ENCODE measurements at regions not wholly inside any gene's neighbourhood (a gene's known extent, or its start where the extent isn't known, plus 50 kb on each side); places are given as distances from the start of the nearest gene placed in this dataset.

DNA sequence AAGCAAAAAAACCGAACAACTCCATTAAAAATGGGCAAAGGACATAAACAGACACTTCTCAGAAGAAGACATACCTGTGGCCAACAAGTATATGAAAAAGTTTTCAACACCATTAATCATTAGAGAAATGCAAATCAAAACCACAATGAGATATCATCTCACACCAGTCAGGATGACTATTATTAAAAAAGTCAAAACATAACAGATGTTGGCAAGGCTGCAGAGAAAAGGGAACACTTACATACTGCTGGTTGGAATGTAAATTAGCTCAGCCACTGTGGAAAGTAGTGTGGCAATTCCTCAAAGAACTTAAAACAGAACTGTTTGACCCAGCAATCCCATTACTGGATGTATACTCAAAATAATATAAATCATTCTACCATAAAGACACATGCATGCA is 436.3 kb downstream of the KLHL13 start:
- Histone ChIP-seq H3K9me3 (ENCODE audit: insufficient read depth, low read depth, low read length) (no peaks in the 10 kb centered on the region), H3K27ac (ENCODE audit: low read depth, low read length) (no peak overlapping the region), H3K4me3 (ENCODE audit: insufficient read depth, low read depth, low read length) (no peak overlapping the region), H3K4me2 (ENCODE audit: low read length) (no peak overlapping the region), H3K4me1 (ENCODE audit: insufficient read depth, low read length) (no peaks in the 10 kb centered on the region), H3K36me3 (ENCODE audit: insufficient read depth, low read length) (no peaks in the 10 kb centered on the region), H3K79me2 (ENCODE audit: insufficient read depth, low read length) (no peaks in the 10 kb centered on the region), H4K20me1 (ENCODE audit: insufficient read depth, low read length) (no peaks in the 10 kb centered on the region), H3K27me3 (ENCODE audit: insufficient read depth, low read length) (no peaks in the 10 kb centered on the region), H2AFZ (ENCODE audit: low read depth, low read length) (no peak overlapping the region), H3K9ac (ENCODE audit: low read length) (no peak overlapping the region)
- Mint-ChIP-seq H3K27ac (ENCODE audit: unreplicated experiment) (no peak overlapping the region), H3K36me3 (ENCODE audit: low read depth, unreplicated experiment) (no peaks in the 10 kb centered on the region), H3K27me3 (ENCODE audit: low read depth, unreplicated experiment) (no peaks in the 10 kb centered on the region), H3K9me3 (ENCODE audit: unreplicated experiment) (peaks cover 2% of the 10 kb centered on the region), H3K4me1 (ENCODE audit: low read depth, unreplicated experiment) (no peaks in the 10 kb centered on the region), H3K4me3 (ENCODE audit: unreplicated experiment) (no peak overlapping the region)
- FAIRE-seq (no peak), DNase-seq (ENCODE audit: low read depth) (no peak)
- no peak for TF ChIP-seq CTCF (IDR thresholded peaks at IDR 0.05; ENCODE audit: insufficient read depth, low read depth, low read length)
- TF ChIP-seq EZH2 (IDR thresholded peaks at IDR 0.05; ENCODE audit: insufficient read depth, low read length) = no peak

DNA sequence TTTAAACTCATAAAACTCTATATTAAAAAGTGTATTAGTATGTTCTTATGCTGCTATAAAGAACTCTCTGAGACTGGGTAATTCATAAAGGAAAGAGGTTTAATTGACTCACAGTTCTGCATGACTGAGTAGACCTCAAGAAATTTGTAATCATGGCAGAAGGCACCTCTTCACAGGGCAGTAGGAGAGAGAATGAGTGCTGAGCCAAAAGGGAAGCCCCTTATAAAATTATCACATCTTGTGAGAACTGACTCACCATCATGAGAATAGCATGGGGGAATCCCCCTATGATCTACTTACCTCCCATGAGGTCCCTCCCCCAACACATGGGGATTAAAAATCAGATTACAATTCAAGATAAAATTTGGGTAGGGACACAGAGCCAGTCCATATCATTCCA is 463.2 kb downstream of the KLHL13 start:
- Histone ChIP-seq H3K4me3 (ENCODE audit: insufficient read depth, low read depth, low read length) (no peak overlapping the region), H2AFZ (ENCODE audit: low read depth, low read length) (no peak overlapping the region), H4K20me1 (ENCODE audit: insufficient read depth, low read length) (no peaks in the 10 kb centered on the region), H3K9me3 (ENCODE audit: insufficient read depth, low read depth, low read length) (no peaks in the 10 kb centered on the region), H3K27me3 (ENCODE audit: insufficient read depth, low read length) (no peaks in the 10 kb centered on the region), H3K4me1 (ENCODE audit: insufficient read depth, low read length) (no peaks in the 10 kb centered on the region), H3K9ac (ENCODE audit: low read length) (no peak overlapping the region), H3K4me2 (ENCODE audit: low read length) (no peak overlapping the region), H3K36me3 (ENCODE audit: insufficient read depth, low read length) (no peaks in the 10 kb centered on the region), H3K79me2 (ENCODE audit: insufficient read depth, low read length) (no peaks in the 10 kb centered on the region), H3K27ac (ENCODE audit: low read depth, low read length) (no peak overlapping the region)
- TF ChIP-seq EZH2 (IDR thresholded peaks at IDR 0.05; ENCODE audit: insufficient read depth, low read length) = no peak
- TF ChIP-seq CTCF (IDR thresholded peaks at IDR 0.05; ENCODE audit: insufficient read depth, low read depth, low read length) = no peak
- Mint-ChIP-seq H3K36me3 (ENCODE audit: low read depth, unreplicated experiment) (no peaks in the 10 kb centered on the region), H3K4me3 (ENCODE audit: unreplicated experiment) (no peak overlapping the region), H3K27ac (ENCODE audit: unreplicated experiment) (no peak overlapping the region), H3K9me3 (ENCODE audit: unreplicated experiment) (no peaks in the 10 kb centered on the region), H3K27me3 (ENCODE audit: low read depth, unreplicated experiment) (no peaks in the 10 kb centered on the region), H3K4me1 (ENCODE audit: low read depth, unreplicated experiment) (no peaks in the 10 kb centered on the region)
- FAIRE-seq (no peak), DNase-seq (ENCODE audit: low read depth) (no peak)

GRCh38 chrX:117645639-117646038 is 471.0 kb downstream of the KLHL13 start:
- no peaks in the 10 kb centered on the region for H3K9me3 ChIP-seq (ENCODE audit: insufficient read depth, low read depth, low read length)
- no peaks in the 10 kb centered on the region for H4K20me1 ChIP-seq (ENCODE audit: insufficient read depth, low read length)
- no peaks in the 10 kb centered on the region for H3K27me3 ChIP-seq (ENCODE audit: insufficient read depth, low read length)
- Mint-ChIP-seq H3K27me3 (ENCODE audit: low read depth, unreplicated experiment) (no peaks in the 10 kb centered on the region), H3K4me3 (ENCODE audit: unreplicated experiment) (no peak overlapping the region), H3K36me3 (ENCODE audit: low read depth, unreplicated experiment) (no peaks in the 10 kb centered on the region), H3K4me1 (ENCODE audit: low read depth, unreplicated experiment) (peaks cover 1% of the 10 kb centered on the region), H3K27ac (ENCODE audit: unreplicated experiment) (no peak overlapping the region), H3K9me3 (ENCODE audit: unreplicated experiment) (no peaks in the 10 kb centered on the region)
- H3K4me2 ChIP-seq (ENCODE audit: low read length) = no peak overlapping the region
- TF ChIP-seq CTCF (IDR thresholded peaks at IDR 0.05; ENCODE audit: insufficient read depth, low read depth, low read length) = no peak
- TF ChIP-seq EZH2 (IDR thresholded peaks at IDR 0.05; ENCODE audit: insufficient read depth, low read length) = no peak
- no peaks in the 10 kb centered on the region for H3K4me1 ChIP-seq (ENCODE audit: insufficient read depth, low read length)
- no peaks in the 10 kb centered on the region for H3K36me3 ChIP-seq (ENCODE audit: insufficient read depth, low read length)
- H3K27ac ChIP-seq (ENCODE audit: low read depth, low read length) = no peak overlapping the region
- FAIRE-seq (no peak), DNase-seq (ENCODE audit: low read depth) (no peak)
- H2AFZ ChIP-seq (ENCODE audit: low read depth, low read length) = no peak overlapping the region
- H3K79me2 ChIP-seq (ENCODE audit: insufficient read depth, low read length) = no peaks in the 10 kb centered on the region
- H3K9ac ChIP-seq (ENCODE audit: low read length) = no peak overlapping the region
- H3K4me3 ChIP-seq (ENCODE audit: insufficient read depth, low read depth, low read length) = no peak overlapping the region
